HG03025 (cell line): ENCODE measurements at regions not wholly inside any gene's neighbourhood (a gene's known extent, or its start where the extent isn't known, plus 50 kb on each side); places are given as distances from the start of the nearest gene placed in this dataset.
"Not testable (repeated sequence)": the region's sequence is repeated elsewhere in the genome, so short reads cannot be mapped to it uniquely, and the experiment has no call there.

ENCODE experiments used
- ATAC-seq: cut with Tn5 transposase; IDR thresholded peaks from one replicate; pipeline ENCODE4 v1.9.1; 2021; ENCODE audit warnings: mild to moderate bottlenecking, moderate library complexity; ENCODE audit not compliant: unreplicated experiment, low FRiP score

GRCh38 chr13:55583953-55584593 lies 1556.6 kb upstream of the PRR20A start:
- ATAC-seq = no peak

DNA sequence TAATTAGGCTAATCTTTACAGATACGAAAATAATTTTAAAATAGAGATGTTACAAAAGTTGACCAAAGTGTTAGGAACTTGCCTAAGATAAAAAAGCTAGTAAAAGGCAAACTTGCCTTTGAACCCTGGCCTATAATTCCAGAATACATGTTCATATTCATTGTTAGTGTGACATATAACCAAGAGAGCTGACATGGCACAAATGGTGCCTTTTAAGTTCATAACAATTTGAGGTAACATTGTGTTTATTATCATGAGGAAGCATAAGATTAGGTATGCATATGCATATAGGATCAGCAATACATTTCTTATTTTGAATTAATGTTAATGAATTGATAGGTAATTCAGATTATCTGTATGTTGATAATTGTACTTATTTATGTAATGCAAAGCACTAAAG lies 1537.9 kb upstream of the PRR20A start:
- ATAC-seq = no peak

GRCh38 chr13:55606045-55606665 lies 1534.6 kb upstream of the PRR20A start:
- ATAC-seq = no peak

DNA sequence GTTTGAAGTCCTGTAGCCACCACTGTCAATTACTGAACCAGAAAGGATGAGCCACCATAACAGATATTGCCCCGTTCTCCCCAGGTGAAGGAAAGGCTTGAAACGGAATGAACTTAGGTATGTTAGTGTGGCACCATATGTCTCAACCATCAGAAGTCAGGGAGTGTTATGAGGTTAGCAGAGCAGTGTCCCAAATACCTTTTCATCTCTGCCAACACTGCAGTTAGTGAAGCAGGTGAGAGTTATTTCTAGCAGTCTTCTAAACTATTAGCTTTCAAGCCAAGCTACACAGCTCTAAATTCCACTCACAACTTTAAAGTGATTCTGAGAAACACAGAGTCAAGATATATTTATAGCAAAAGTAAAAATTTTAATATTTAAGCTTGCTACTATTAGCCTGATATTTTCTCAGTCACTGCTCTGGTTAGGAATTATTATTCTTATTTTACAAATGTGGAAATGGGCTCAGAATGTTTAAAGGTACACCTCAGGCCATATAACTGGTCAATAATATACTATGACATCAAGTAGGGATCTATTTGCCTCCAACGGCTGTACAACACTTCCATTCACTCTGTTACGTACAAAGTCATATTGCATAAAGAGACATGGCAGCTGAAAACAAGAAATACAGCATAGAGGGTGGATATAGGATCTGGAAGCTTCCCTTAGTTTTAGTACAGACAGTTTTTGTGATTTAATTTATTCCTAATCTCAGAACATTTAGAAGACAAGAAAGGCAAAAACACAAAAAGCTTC lies 1527.1 kb upstream of the PRR20A start:
- no peak for ATAC-seq

DNA sequence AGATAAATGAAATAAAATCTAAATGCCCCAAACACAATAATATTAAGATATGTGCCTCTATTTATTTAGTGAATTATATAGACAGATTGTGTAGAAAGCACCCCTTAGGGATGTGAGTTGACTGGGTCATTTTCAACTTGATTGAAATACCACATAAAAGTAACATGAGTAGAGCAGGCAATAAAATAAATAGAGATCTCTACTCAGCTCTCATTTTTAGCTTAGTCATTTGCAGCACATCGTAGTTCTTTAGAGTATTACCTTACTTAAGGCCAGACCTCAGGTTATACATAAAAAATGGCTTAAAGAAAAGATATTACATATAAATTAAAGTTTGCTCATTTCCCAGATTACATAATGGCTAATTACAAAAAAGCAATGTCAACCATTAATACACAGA lies 1525.6 kb upstream of the PRR20A start:
- no peak for ATAC-seq

DNA sequence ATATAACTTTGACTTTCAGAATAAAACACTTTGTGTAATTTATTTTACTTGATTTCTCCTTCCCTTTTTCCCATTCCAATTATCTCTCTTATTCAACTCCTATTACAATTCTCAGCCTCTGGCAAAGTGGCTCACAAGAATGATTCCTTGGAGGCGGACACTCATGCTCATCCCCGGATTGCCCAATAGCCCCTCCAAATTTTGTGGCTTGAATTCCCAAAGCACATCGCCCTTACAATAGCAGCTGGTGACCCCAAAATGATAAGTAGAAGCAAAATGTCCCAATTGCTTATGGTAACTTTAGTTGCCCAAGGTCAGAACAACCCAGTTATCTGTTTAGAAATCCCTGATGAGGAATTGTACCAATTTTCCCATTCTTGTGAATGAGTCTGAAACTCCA lies 1523.5 kb upstream of the PRR20A start:
- ATAC-seq = no peak

DNA sequence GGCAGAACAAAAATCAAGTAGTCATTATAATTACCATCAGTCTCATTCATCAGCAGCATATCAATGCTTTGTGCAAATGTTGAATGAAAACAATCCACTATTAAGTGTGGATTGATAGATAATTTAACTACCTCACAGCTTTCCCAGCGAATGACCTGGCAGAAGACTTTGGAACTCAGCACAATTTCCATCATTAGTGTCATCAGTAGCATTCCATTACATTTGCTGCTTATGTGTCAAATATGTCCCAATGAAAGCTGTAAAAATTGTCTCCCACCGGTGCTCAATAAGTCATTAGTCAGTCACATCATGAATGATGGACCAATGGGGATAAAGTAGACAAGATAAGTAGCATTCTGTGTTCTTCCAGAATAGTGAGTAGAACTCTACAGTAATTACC lies 1513.5 kb upstream of the PRR20A start:
- ATAC-seq = no peak

- ATAC-seq = no peak
These were observed 1508.3 kb upstream of the PRR20A start for GRCh38 chr13:55632402-55632801.

DNA sequence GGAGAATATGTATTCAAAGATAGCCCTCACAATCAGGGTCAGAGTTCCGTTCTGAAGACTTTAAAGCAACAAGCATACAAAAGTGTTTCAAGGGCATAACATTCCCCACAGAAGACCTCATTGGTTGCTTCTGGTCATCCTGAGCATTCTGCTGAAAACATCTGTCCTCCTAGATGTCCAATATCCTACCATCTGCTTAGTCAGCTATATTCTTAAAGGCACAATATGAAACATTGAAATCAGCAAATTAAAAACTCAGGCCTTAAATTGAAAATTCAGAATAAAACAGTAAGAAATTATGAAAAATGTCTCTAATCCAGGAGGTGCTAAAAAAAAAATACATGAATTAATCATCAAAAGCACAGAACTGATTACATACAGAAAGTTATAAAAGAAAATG lies 1491.2 kb upstream of the PRR20A start:
- ATAC-seq = no peak

GRCh38 chr13:55652657-55653056 lies 1488.1 kb upstream of the PRR20A start:
- ATAC-seq = no peak

DNA sequence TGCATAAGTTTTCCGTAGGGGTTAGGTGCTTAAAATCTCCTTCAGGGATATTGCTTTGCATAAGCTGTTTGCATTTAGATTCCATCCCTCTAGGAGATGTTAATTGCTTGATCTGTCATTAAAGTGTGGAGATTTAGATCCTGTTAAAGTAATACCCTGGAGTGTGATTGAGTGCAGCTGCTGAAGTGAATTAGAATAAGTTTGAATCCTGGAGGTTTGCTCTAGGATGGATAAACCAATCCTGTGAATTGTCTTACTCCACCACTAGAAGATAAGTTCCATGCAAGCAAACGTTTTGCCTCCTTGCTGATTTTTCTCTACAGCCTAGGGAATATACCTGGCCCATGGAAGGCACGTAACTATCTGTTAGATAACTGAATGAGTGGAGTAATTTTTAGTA lies 1487.2 kb upstream of the PRR20A start:
- no peak for ATAC-seq

- ATAC-seq = no peak
These were observed 1486.5 kb upstream of the PRR20A start for GRCh38 chr13:55654243-55654642.

DNA sequence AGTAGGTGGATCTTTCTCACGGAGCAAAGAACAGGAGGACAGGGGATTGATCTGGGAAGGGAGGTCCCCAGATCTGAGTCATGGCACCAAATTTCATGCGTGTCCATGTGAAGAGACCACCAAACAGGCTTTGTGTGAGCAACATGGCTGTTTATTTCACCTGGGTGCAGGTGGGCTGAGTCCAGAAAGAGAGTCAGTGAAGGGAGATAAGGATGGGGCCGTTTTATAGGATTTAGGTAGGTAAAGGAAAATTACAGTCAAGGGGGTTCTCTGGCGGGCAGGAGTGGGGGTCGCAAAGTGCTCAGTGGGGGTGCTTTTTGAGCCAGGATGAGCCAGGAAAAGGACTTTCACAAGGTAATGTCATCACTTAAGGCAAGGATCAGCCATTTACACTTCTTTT lies 1480.5 kb upstream of the PRR20A start:
- not testable (repeated sequence) for ATAC-seq

- no peak for ATAC-seq
These were observed 1479.9 kb upstream of the PRR20A start for GRCh38 chr13:55660851-55661250.

GRCh38 chr13:55661505-55661904 lies 1479.2 kb upstream of the PRR20A start:
- no peak for ATAC-seq

- ATAC-seq = no peak
These were observed 1476.5 kb upstream of the PRR20A start for GRCh38 chr13:55664178-55664577.

DNA sequence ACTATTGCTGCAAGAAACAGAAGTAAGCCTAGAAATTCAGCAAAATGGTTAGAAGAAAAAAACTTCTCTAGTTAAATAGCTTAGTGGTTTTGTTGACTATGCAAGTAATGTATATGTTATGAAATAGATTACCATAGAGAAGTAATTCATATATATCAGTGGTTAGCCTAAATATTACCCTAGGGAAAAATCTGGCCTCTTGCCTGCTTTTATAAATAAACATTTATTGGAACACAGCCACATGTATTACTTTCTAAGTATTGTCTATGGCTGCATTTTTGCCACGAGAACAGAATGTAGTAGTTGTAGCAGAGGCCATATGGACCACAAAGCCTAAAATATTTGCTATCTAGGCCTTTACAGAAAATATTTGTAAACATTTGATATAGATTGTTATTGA lies 1471.7 kb upstream of the PRR20A start:
- no peak for ATAC-seq

GRCh38 chr13:55673910-55674309 lies 1466.8 kb upstream of the PRR20A start:
- ATAC-seq = no peak

DNA sequence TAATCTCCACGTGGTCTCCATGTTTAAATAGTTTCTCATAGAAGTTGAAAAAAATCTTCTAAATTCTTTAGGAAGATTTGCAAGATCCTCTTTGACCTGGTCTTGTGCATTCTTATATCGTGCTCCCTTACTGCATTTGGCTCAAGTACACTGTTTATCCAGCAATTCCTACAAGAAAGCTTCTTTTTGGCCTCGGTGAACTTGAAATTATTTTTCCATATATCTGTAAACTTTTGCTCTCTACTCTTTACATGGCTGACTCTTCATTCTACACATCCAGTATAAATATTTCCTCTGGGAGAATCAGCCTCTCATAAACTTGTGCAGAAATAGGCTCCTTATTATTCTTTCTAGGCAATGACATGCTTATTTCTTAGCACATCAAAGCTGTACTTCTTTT lies 1457.9 kb upstream of the PRR20A start:
- no peak for ATAC-seq

- ATAC-seq = no peak
These were observed 1435.2 kb upstream of the PRR20A start for GRCh38 chr13:55705526-55705925.

DNA sequence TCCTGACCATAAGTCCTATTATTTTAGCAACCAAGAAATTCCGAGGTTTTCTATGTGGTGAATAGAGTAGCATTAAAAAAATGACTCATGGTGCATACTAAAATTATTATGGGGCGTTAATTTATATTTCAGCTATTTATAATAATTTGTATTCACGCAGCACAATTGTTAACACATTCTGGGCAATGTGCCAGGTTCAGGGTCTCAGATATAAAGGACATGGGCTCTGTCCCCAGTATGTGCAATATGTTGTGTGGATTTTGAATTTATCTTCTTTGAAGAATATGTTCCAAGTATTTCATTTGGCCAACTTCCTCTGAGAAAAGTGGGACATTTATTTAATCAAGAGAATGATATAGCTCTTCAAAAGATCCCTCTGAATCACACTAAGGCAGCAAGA lies 1434.7 kb upstream of the PRR20A start:
- no peak for ATAC-seq

- no peak for ATAC-seq
These were observed 1426.6 kb upstream of the PRR20A start for GRCh38 chr13:55714120-55714519.
